Calu3 (cell line): ENCODE measurements at regions not wholly inside any gene's neighbourhood (a gene's known extent, or its start where the extent isn't known, plus 50 kb on each side); places are given as distances from the start of the nearest gene placed in this dataset.

Experiments
- BruUV-seq: library from RNA; stranded (reverse); fragments of 400-500 nt; replicated peaks from 2 replicates; lab custom pipeline; 2021; lab: Mats Ljungman, UMichigan
- CTCF ChIA-PET: fragments of 300-600 bp; sonication (Branson Sonifier 250); formaldehyde crosslinking; loops from one replicate; lab custom pipeline; 2022; ENCODE audit warnings: antibody characterized with exemption; lab: Charles Lee
- DNase-seq: peaks from one replicate; pipeline ENCODE4 v3.0.0; 2022
- H3K27ac Mint-ChIP-seq: one replicate; pipeline ENCODE4 v1.8.0; 2022; ENCODE audit warnings: mixed read lengths; ENCODE audit not compliant: unreplicated experiment
- H3K27me3 Mint-ChIP-seq: one replicate; pipeline ENCODE4 v1.8.0; 2022; ENCODE audit warnings: mixed read lengths; ENCODE audit not compliant: unreplicated experiment
- H3K36me3 Mint-ChIP-seq: one replicate; pipeline ENCODE4 v1.8.0; 2022; ENCODE audit warnings: mild to moderate bottlenecking, moderate library complexity, mixed read lengths; ENCODE audit not compliant: insufficient read depth, unreplicated experiment
- H3K4me1 Mint-ChIP-seq: one replicate; pipeline ENCODE4 v1.8.0; 2022; ENCODE audit warnings: mild to moderate bottlenecking, low read depth, mixed read lengths; ENCODE audit not compliant: unreplicated experiment
- H3K4me3 Mint-ChIP-seq: one replicate; pipeline ENCODE4 v1.8.0; 2022; ENCODE audit warnings: mild to moderate bottlenecking, low read depth, moderate library complexity, mixed read lengths; ENCODE audit not compliant: unreplicated experiment
- H3K9me3 Mint-ChIP-seq: one replicate; pipeline ENCODE4 v1.8.0; 2022; ENCODE audit warnings: low read depth, mixed read lengths; ENCODE audit not compliant: unreplicated experiment
- CTCF ChIP-seq: fragments of 200-600 bp; IDR thresholded peaks from one replicate; pipeline ENCODE4 v1.8.0; 2022; ENCODE audit warnings: antibody characterized with exemption; ENCODE audit not compliant: unreplicated experiment
- intact Hi-C: fragments of 100-400 bp; cut with micrococcal nuclease; formaldehyde crosslinking; loops from one replicate; pipeline ENCODE4 v1.10.0; 2022; ENCODE audit not compliant: unreplicated experiment

- H3K4me3 Mint-ChIP-seq, result no peak overlapping the region
- intact Hi-C loops, result no loop called here
- no peaks in the 10 kb centered on the region for H3K9me3 Mint-ChIP-seq
- H3K4me1 Mint-ChIP-seq, result peaks cover under 1% of the 10 kb centered on the region
- no peak overlapping the region for H3K27ac Mint-ChIP-seq
- TF ChIP-seq CTCF, result no peak
- H3K27me3 Mint-ChIP-seq, result peaks cover 33% of the 10 kb centered on the region
- CTCF ChIA-PET, result no interaction called here
- BruUV-seq, result no TSS peak
- DNase-seq, result no peak
- peaks cover 5% of the 10 kb centered on the region for H3K36me3 Mint-ChIP-seq
These were observed 216.4 kb upstream of the AGAP1 start for GRCh38 chr2:235277485-235277884.

GRCh38 chr2:235278771-235279355 lies 215.0 kb upstream of the AGAP1 start:
- no peak overlapping the region for H3K27ac Mint-ChIP-seq
- TF ChIP-seq CTCF, result no peak
- intact Hi-C loops, result no loop called here
- no TSS peak for BruUV-seq
- H3K36me3 Mint-ChIP-seq, result peaks cover 5% of the 10 kb centered on the region
- H3K4me1 Mint-ChIP-seq, result no peaks in the 10 kb centered on the region
- no peak for DNase-seq
- no peak overlapping the region for H3K4me3 Mint-ChIP-seq
- CTCF ChIA-PET, result interaction anchor here (0.5 to 0.6 kb wide), 2 partner anchors 22 to 1176 kb away, joined by 3 read pairs; no protein-coding TSS in a partner anchor
- H3K9me3 Mint-ChIP-seq, result no peaks in the 10 kb centered on the region
- H3K27me3 Mint-ChIP-seq, result peaks cover 40% of the 10 kb centered on the region

GRCh38 chr2:235279965-235280364 lies 213.9 kb upstream of the AGAP1 start:
- H3K27ac Mint-ChIP-seq, result no peak overlapping the region
- peaks cover 5% of the 10 kb centered on the region for H3K36me3 Mint-ChIP-seq
- BruUV-seq, result no TSS peak
- intact Hi-C loops, result no loop called here
- H3K4me1 Mint-ChIP-seq, result no peaks in the 10 kb centered on the region
- TF ChIP-seq CTCF, result no peak
- H3K9me3 Mint-ChIP-seq, result no peaks in the 10 kb centered on the region
- H3K4me3 Mint-ChIP-seq, result no peak overlapping the region
- peaks cover 51% of the 10 kb centered on the region for H3K27me3 Mint-ChIP-seq
- no peak for DNase-seq
- CTCF ChIA-PET, result no interaction called here

GRCh38 chr2:235283246-235283645 lies 210.6 kb upstream of the AGAP1 start:
- no peak overlapping the region for H3K27ac Mint-ChIP-seq
- H3K4me3 Mint-ChIP-seq, result no peak overlapping the region
- DNase-seq, result no peak
- intact Hi-C loops, result no loop called here
- H3K9me3 Mint-ChIP-seq, result no peaks in the 10 kb centered on the region
- BruUV-seq, result no TSS peak
- H3K36me3 Mint-ChIP-seq, result peaks cover 5% of the 10 kb centered on the region
- CTCF ChIA-PET, result no interaction called here
- no peaks in the 10 kb centered on the region for H3K4me1 Mint-ChIP-seq
- no peak for TF ChIP-seq CTCF
- H3K27me3 Mint-ChIP-seq, result peaks cover 58% of the 10 kb centered on the region
